ENCODE measurements at regions not wholly inside any gene's neighbourhood (a gene's known extent, or its start where the extent isn't known, plus 50 kb on each side); places are given as distances from the start of the nearest gene placed in this dataset.

DNA sequence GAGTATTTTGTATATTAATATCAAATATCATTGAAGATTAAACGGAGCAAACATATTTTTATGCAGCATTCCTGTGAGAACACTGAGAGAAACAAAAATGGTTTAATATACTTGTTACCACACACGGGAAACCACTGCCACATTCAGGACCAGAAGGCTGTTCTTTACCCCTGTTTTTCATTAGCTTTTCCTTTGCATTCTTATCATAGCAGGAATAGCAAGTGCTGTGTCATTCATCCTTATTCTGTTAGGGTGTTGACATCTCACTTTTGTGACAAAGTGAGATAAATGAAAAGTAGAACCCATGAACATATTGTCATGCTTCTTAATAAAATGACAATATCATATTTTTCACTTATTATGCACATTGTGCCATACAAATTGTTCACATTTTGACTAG is 212.4 kb upstream of the NDST4 start:
- Histone ChIP-seq H3K9me3 (ENCODE audit: control insufficient read depth, insufficient read depth, low read depth, low read length) (no peaks in the 10 kb centered on the region), H3K4me3 (ENCODE audit: low read depth, low read length) (no peak overlapping the region), H3K36me3 (ENCODE audit: control insufficient read depth in 2 of 2, insufficient read depth in 1 of 2, low read length in 2 of 2) (no peaks in the 10 kb centered on the region), H3K27ac (ENCODE audit: extremely low read depth, low read depth, low read length) (no peak overlapping the region), H3K4me1 (ENCODE audit: control insufficient read depth, insufficient read depth, low read length) (no peaks in the 10 kb centered on the region; the same call in 1 of the 2 replicates)
- ChIA-PET POLR2A (no interaction called here), CTCF (no interaction called here)
- TF ChIP-seq, protein P1, sequence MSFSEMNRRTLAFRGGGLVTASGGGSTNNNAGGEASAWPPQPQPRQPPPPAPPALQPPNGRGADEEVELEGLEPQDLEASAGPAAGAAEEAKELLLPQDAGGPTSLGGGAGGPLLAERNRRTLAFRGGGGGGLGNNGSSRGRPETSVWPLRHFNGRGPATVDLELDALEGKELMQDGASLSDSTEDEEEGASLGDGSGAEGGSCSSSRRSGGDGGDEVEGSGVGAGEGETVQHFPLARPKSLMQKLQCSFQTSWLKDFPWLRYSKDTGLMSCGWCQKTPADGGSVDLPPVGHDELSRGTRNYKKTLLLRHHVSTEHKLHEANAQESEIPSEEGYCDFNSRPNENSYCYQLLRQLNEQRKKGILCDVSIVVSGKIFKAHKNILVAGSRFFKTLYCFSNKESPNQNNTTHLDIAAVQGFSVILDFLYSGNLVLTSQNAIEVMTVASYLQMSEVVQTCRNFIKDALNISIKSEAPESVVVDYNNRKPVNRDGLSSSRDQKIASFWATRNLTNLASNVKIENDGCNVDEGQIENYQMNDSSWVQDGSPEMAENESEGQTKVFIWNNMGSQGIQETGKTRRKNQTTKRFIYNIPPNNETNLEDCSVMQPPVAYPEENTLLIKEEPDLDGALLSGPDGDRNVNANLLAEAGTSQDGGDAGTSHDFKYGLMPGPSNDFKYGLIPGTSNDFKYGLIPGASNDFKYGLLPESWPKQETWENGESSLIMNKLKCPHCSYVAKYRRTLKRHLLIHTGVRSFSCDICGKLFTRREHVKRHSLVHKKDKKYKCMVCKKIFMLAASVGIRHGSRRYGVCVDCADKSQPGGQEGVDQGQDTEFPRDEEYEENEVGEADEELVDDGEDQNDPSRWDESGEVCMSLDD (tag by site-specific recombination; IDR thresholded peaks at IDR 0.05), result no peak
- TF ChIP-seq ZNF274 (IDR thresholded peaks at IDR 0.05; ENCODE audit: low read length), result no peak
- no peak for TF ChIP-seq ZNF274 (tag by site-specific recombination; IDR thresholded peaks at IDR 0.05; ENCODE audit: borderline replicate concordance)
- no peak for TF ChIP-seq ZFP3 (tag by site-specific recombination; IDR thresholded peaks at IDR 0.05; ENCODE audit: low read depth)
- TF ChIP-seq ZNF654 (tag by site-specific recombination; IDR thresholded peaks at IDR 0.05; ENCODE audit: low read depth), result no peak
- TF ChIP-seq, protein P2, sequence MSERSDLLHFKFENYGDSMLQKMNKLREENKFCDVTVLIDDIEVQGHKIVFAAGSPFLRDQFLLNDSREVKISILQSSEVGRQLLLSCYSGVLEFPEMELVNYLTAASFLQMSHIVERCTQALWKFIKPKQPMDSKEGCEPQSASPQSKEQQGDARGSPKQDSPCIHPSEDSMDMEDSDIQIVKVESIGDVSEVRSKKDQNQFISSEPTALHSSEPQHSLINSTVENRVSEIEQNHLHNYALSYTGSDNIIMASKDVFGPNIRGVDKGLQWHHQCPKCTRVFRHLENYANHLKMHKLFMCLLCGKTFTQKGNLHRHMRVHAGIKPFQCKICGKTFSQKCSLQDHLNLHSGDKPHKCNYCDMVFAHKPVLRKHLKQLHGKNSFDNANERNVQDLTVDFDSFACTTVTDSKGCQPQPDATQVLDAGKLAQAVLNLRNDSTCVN (tag by site-specific recombination; optimal IDR thresholded peaks at IDR 0.05), result no peak
- TF ChIP-seq, protein P3, sequence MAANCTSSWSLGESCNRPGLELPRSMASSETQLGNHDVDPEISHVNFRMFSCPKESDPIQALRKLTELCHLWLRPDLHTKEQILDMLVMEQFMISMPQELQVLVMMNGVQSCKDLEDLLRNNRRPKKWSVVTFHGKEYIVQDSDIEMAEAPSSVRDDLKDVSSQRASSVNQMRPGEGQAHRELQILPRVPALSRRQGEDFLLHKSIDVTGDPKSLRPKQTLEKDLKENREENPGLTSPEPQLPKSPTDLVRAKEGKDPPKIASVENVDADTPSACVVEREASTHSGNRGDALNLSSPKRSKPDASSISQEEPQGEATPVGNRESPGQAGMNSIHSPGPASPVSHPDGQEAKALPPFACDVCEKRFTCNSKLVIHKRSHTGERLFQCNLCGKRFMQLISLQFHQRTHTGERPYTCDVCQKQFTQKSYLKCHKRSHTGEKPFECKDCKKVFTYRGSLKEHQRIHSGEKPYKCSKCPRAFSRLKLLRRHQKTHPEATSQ (tag by site-specific recombination; IDR thresholded peaks at IDR 0.05), result no peak
- TF ChIP-seq ZNF416 (tag by site-specific recombination; IDR thresholded peaks at IDR 0.05), result no peak
- TF ChIP-seq ZBTB17 (tag by site-specific recombination; IDR thresholded peaks at IDR 0.05), result no peak
- no peak for TF ChIP-seq ZNF677 (tag by site-specific recombination; IDR thresholded peaks at IDR 0.05)
- TF ChIP-seq BCL11B (tag by site-specific recombination; IDR thresholded peaks at IDR 0.05; ENCODE audit: low read depth), result no peak
- TF ChIP-seq, protein P4, sequence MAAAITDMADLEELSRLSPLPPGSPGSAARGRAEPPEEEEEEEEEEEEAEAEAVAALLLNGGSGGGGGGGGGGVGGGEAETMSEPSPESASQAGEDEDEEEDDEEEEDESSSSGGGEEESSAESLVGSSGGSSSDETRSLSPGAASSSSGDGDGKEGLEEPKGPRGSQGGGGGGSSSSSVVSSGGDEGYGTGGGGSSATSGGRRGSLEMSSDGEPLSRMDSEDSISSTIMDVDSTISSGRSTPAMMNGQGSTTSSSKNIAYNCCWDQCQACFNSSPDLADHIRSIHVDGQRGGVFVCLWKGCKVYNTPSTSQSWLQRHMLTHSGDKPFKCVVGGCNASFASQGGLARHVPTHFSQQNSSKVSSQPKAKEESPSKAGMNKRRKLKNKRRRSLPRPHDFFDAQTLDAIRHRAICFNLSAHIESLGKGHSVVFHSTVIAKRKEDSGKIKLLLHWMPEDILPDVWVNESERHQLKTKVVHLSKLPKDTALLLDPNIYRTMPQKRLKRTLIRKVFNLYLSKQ (tag by site-specific recombination; IDR thresholded peaks at IDR 0.05; ENCODE audit: borderline replicate concordance), result no peak
- TF ChIP-seq, protein P5, sequence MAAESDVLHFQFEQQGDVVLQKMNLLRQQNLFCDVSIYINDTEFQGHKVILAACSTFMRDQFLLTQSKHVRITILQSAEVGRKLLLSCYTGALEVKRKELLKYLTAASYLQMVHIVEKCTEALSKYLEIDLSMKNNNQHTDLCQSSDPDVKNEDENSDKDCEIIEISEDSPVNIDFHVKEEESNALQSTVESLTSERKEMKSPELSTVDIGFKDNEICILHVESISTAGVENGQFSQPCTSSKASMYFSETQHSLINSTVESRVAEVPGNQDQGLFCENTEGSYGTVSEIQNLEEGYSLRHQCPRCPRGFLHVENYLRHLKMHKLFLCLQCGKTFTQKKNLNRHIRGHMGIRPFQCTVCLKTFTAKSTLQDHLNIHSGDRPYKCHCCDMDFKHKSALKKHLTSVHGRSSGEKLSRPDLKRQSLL (tag by site-specific recombination; IDR thresholded peaks at IDR 0.05), result no peak
- TF ChIP-seq, protein P6, sequence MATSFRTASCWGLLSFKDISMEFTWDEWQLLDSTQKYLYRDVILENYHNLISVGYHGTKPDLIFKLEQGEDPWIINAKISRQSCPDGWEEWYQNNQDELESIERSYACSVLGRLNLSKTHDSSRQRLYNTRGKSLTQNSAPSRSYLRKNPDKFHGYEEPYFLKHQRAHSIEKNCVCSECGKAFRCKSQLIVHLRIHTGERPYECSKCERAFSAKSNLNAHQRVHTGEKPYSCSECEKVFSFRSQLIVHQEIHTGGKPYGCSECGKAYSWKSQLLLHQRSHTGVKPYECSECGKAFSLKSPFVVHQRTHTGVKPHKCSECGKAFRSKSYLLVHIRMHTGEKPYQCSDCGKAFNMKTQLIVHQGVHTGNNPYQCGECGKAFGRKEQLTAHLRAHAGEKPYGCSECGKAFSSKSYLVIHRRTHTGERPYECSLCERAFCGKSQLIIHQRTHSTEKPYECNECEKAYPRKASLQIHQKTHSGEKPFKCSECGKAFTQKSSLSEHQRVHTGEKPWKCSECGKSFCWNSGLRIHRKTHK (tag by site-specific recombination; IDR thresholded peaks at IDR 0.05), result no peak

DNA sequence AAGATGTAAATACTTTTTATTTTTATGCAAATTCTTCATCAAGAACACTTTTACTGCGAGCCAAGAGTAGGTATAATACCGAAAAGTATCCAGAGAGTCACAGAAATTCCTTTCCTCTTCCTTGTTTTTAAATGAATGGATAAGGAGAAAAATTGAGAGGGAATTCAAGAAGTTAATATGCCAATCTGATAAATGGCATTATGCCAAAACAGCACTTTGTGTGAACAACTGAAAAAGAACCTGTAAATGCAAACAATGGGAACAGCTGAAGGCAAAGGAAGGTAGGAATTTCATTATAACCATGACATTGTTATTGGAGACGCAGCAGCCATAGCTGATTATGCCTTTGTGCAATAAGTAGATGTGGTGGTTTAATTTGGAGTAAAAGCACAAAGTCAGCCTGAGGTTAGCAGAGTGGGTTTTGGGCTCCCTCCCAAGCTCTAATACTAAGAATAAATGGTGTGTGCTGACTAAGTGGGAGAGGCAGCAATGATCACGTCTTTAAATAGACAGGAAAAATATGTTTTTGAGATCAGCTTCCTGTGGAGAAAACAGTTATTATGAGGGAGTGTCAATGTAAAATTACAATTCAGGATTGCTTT is 209.8 kb upstream of the NDST4 start:
- no peak overlapping the region for H3K27ac ChIP-seq (ENCODE audit: extremely low read depth, low read depth, low read length)
- H3K36me3 ChIP-seq (ENCODE audit: control insufficient read depth in 2 of 2, insufficient read depth in 1 of 2, low read length in 2 of 2), result no peaks in the 10 kb centered on the region
- POLR2A ChIA-PET, result no interaction called here
- CTCF ChIA-PET, result no interaction called here
- no peaks in the 10 kb centered on the region for H3K9me3 ChIP-seq (ENCODE audit: control insufficient read depth, insufficient read depth, low read depth, low read length)
- H3K4me1 ChIP-seq (ENCODE audit: control insufficient read depth, insufficient read depth, low read length), result no peaks in the 10 kb centered on the region; the same call in 1 of the 2 replicates
- no peak overlapping the region for H3K4me3 ChIP-seq (ENCODE audit: low read depth, low read length)
- TF ChIP-seq ZNF571 (tag by site-specific recombination; IDR thresholded peaks at IDR 0.05), result no peak
- TF ChIP-seq ZNF302 (tag by site-specific recombination; IDR thresholded peaks at IDR 0.05; ENCODE audit: low read depth), result no peak
- no peak for TF ChIP-seq ZNF211 (tag by site-specific recombination; IDR thresholded peaks at IDR 0.05; ENCODE audit: low read depth)
- no peak for TF ChIP-seq ZBTB48 (tag by site-specific recombination; IDR thresholded peaks at IDR 0.05)
- TF ChIP-seq GFI1B (tag by site-specific recombination; IDR thresholded peaks at IDR 0.05), result no peak
- TF ChIP-seq, protein P2 (tag by site-specific recombination; optimal IDR thresholded peaks at IDR 0.05), result no peak
- no peak for TF ChIP-seq ZSCAN30 (tag by site-specific recombination; IDR thresholded peaks at IDR 0.05)
- TF ChIP-seq, protein P7, sequence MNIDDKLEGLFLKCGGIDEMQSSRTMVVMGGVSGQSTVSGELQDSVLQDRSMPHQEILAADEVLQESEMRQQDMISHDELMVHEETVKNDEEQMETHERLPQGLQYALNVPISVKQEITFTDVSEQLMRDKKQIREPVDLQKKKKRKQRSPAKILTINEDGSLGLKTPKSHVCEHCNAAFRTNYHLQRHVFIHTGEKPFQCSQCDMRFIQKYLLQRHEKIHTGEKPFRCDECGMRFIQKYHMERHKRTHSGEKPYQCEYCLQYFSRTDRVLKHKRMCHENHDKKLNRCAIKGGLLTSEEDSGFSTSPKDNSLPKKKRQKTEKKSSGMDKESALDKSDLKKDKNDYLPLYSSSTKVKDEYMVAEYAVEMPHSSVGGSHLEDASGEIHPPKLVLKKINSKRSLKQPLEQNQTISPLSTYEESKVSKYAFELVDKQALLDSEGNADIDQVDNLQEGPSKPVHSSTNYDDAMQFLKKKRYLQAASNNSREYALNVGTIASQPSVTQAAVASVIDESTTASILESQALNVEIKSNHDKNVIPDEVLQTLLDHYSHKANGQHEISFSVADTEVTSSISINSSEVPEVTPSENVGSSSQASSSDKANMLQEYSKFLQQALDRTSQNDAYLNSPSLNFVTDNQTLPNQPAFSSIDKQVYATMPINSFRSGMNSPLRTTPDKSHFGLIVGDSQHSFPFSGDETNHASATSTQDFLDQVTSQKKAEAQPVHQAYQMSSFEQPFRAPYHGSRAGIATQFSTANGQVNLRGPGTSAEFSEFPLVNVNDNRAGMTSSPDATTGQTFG (tag by site-specific recombination; IDR thresholded peaks at IDR 0.05; ENCODE audit: borderline replicate concordance), result no peak
